Peyer's patch (tissue), 4 donors: ENCODE measurements at regions not wholly inside any gene's neighbourhood (a gene's known extent, or its start where the extent isn't known, plus 50 kb on each side); places are given as distances from the start of the nearest gene placed in this dataset.

Experiments used
- POLR2A ChIP-seq, 2 donors: fragments of 450-650 bp; IDR thresholded peaks; one replicate each; pipeline ENCODE4 v1.5.1; 2017; ENCODE audit warnings: antibody characterized with exemption in 2 of 2, mild to moderate bottlenecking in 2 of 2, moderate library complexity in 2 of 2
- TF ChIP-seq, protein P1 (sequence below), 6 experiments: fragments of 450-650 bp in 4 of 6; fragments of 200-600 bp in 2 of 6; sonication (generic) in 1 of 6; IDR thresholded peaks; one replicate each; pipeline ENCODE4 v1.5.1; 2017 to 2019; ENCODE audit warnings: antibody characterized with exemption in 6 of 6, mild to moderate bottlenecking in 3 of 6, moderate library complexity in 1 of 6

DNA sequence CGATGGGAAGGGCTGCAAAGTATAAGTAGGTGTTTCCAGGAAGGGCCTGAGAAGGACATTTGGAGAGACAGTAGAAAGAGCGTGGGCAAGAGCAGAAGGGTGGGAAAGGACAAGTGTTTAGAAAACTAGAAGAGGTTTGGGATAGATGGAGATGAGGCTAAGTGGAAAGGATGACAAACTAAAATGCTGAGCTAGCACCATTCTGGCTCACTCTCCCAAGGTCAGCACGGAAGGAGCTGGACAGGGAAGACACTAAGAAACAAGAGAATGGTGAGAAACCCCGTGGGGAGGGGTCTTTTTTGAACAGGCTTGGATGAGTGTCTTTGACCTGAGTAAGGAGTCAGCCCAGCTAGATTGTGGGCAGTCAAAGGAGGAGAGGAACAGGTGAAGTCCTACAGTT is 286.0 kb downstream of the CDK5RAP2 start:
- TF ChIP-seq, protein P1, sequence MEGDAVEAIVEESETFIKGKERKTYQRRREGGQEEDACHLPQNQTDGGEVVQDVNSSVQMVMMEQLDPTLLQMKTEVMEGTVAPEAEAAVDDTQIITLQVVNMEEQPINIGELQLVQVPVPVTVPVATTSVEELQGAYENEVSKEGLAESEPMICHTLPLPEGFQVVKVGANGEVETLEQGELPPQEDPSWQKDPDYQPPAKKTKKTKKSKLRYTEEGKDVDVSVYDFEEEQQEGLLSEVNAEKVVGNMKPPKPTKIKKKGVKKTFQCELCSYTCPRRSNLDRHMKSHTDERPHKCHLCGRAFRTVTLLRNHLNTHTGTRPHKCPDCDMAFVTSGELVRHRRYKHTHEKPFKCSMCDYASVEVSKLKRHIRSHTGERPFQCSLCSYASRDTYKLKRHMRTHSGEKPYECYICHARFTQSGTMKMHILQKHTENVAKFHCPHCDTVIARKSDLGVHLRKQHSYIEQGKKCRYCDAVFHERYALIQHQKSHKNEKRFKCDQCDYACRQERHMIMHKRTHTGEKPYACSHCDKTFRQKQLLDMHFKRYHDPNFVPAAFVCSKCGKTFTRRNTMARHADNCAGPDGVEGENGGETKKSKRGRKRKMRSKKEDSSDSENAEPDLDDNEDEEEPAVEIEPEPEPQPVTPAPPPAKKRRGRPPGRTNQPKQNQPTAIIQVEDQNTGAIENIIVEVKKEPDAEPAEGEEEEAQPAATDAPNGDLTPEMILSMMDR (IDR thresholded peaks at IDR 0.05), result no peak
- TF ChIP-seq POLR2A (IDR thresholded peaks at IDR 0.05), result no peak
